ENCODE measurements at regions not wholly inside any gene's neighbourhood (a gene's known extent, or its start where the extent isn't known, plus 50 kb on each side); places are given as distances from the start of the nearest gene placed in this dataset.

- Mint-ChIP-seq H3K36me3 (ENCODE audit: unreplicated experiment) (peaks cover 6% of the 10 kb centered on the region), H3K4me3 (ENCODE audit: unreplicated experiment) (no peak overlapping the region), H3K9me3 (ENCODE audit: unreplicated experiment) (no peaks in the 10 kb centered on the region), H3K27ac (ENCODE audit: unreplicated experiment) (no peak overlapping the region), H3K4me1 (ENCODE audit: low read depth, unreplicated experiment) (no peaks in the 10 kb centered on the region), H3K27me3 (ENCODE audit: unreplicated experiment) (peaks cover 3% of the 10 kb centered on the region)
- no peak for DNase-seq
- no peak for TF ChIP-seq CTCF (IDR thresholded peaks at IDR 0.05; ENCODE audit: partially characterized antibody, unreplicated experiment)
Observed at GRCh38 chr6:165747963-165748362, 84.9 kb upstream of the PDE10A start.

GRCh38 chr6:165746331-165746730 lies 83.3 kb upstream of the PDE10A start:
- Mint-ChIP-seq H3K4me3 (ENCODE audit: unreplicated experiment) (no peak overlapping the region), H3K27me3 (ENCODE audit: unreplicated experiment) (peaks cover 3% of the 10 kb centered on the region), H3K4me1 (ENCODE audit: low read depth, unreplicated experiment) (no peaks in the 10 kb centered on the region), H3K9me3 (ENCODE audit: unreplicated experiment) (no peaks in the 10 kb centered on the region), H3K36me3 (ENCODE audit: unreplicated experiment) (peaks cover 6% of the 10 kb centered on the region), H3K27ac (ENCODE audit: unreplicated experiment) (no peak overlapping the region)
- no peak for DNase-seq
- no peak for TF ChIP-seq CTCF (IDR thresholded peaks at IDR 0.05; ENCODE audit: partially characterized antibody, unreplicated experiment)

GRCh38 chr6:165745492-165745891 lies 82.5 kb upstream of the PDE10A start:
- no peak for DNase-seq
- no peak for TF ChIP-seq CTCF (IDR thresholded peaks at IDR 0.05; ENCODE audit: partially characterized antibody, unreplicated experiment)
- no peak overlapping the region for H3K4me3 Mint-ChIP-seq (ENCODE audit: unreplicated experiment)
- no peaks in the 10 kb centered on the region for H3K4me1 Mint-ChIP-seq (ENCODE audit: low read depth, unreplicated experiment)
- H3K27ac Mint-ChIP-seq (ENCODE audit: unreplicated experiment): no peak overlapping the region
- peaks cover 6% of the 10 kb centered on the region for H3K36me3 Mint-ChIP-seq (ENCODE audit: unreplicated experiment)
- H3K9me3 Mint-ChIP-seq (ENCODE audit: unreplicated experiment): no peaks in the 10 kb centered on the region
- H3K27me3 Mint-ChIP-seq (ENCODE audit: unreplicated experiment): peaks cover 3% of the 10 kb centered on the region

- Mint-ChIP-seq H3K27ac (ENCODE audit: unreplicated experiment) (no peak overlapping the region), H3K4me3 (ENCODE audit: unreplicated experiment) (no peak overlapping the region), H3K36me3 (ENCODE audit: unreplicated experiment) (peaks cover 6% of the 10 kb centered on the region), H3K9me3 (ENCODE audit: unreplicated experiment) (no peaks in the 10 kb centered on the region), H3K4me1 (ENCODE audit: low read depth, unreplicated experiment) (no peaks in the 10 kb centered on the region), H3K27me3 (ENCODE audit: unreplicated experiment) (peaks cover 3% of the 10 kb centered on the region)
- TF ChIP-seq CTCF (IDR thresholded peaks at IDR 0.05; ENCODE audit: partially characterized antibody, unreplicated experiment): no peak
- DNase-seq: no peak
Observed at GRCh38 chr6:165744555-165745228, 81.7 kb upstream of the PDE10A start.

GRCh38 chr6:165743366-165743898 lies 80.4 kb upstream of the PDE10A start:
- Mint-ChIP-seq H3K27me3 (ENCODE audit: unreplicated experiment) (no peaks in the 10 kb centered on the region), H3K9me3 (ENCODE audit: unreplicated experiment) (peaks cover 3% of the 10 kb centered on the region), H3K36me3 (ENCODE audit: unreplicated experiment) (no peaks in the 10 kb centered on the region), H3K4me1 (ENCODE audit: low read depth, unreplicated experiment) (no peaks in the 10 kb centered on the region), H3K4me3 (ENCODE audit: unreplicated experiment) (no peak overlapping the region), H3K27ac (ENCODE audit: unreplicated experiment) (no peak overlapping the region)
- TF ChIP-seq CTCF (IDR thresholded peaks at IDR 0.05; ENCODE audit: partially characterized antibody, unreplicated experiment): no peak
- no peak for DNase-seq
